Endothelial cell (in vitro differentiated cells): ENCODE measurements at regions not wholly inside any gene's neighbourhood (a gene's known extent, or its start where the extent isn't known, plus 50 kb on each side); places are given as distances from the start of the nearest gene placed in this dataset.

Experiments used
- DNase-seq: peaks from one replicate; pipeline ENCODE4 v3.0.0; 2021; ENCODE audit warnings: low spot score
- H3K27ac Mint-ChIP-seq: one replicate; pipeline ENCODE4 v1.8.0; 2021; ENCODE audit warnings: mixed read lengths, inconsistent platforms; ENCODE audit not compliant: unreplicated experiment
- H3K27me3 Mint-ChIP-seq: one replicate; pipeline ENCODE4 v1.8.0; 2021; ENCODE audit warnings: mild to moderate bottlenecking, moderate library complexity, mixed read lengths, inconsistent platforms; ENCODE audit not compliant: unreplicated experiment
- H3K36me3 Mint-ChIP-seq: one replicate; pipeline ENCODE4 v1.8.0; 2021; ENCODE audit warnings: mild to moderate bottlenecking, low read depth, mixed read lengths, inconsistent platforms; ENCODE audit not compliant: unreplicated experiment
- H3K4me1 Mint-ChIP-seq: one replicate; pipeline ENCODE4 v1.8.0; 2021; ENCODE audit warnings: mild to moderate bottlenecking, mixed read lengths, inconsistent platforms; ENCODE audit not compliant: unreplicated experiment
- H3K4me3 Mint-ChIP-seq: one replicate; pipeline ENCODE4 v1.8.0; 2021; ENCODE audit warnings: mild to moderate bottlenecking, mixed read lengths, inconsistent platforms; ENCODE audit not compliant: unreplicated experiment
- H3K9me3 Mint-ChIP-seq: one replicate; pipeline ENCODE4 v1.8.0; 2021; ENCODE audit warnings: mixed read lengths, inconsistent platforms; ENCODE audit not compliant: unreplicated experiment
- CTCF ChIP-seq: fragments of 200-600 bp; sonication (generic); IDR thresholded peaks from one replicate; pipeline ENCODE4 v1.5.0; 2021; ENCODE audit warnings: antibody characterized with exemption; ENCODE audit not compliant: unreplicated experiment

GRCh38 chr13:47294691-47295090 lies 397.8 kb upstream of the HTR2A start:
- no peak for DNase-seq
- no peaks in the 10 kb centered on the region for H3K27me3 Mint-ChIP-seq
- H3K4me3 Mint-ChIP-seq: no peak overlapping the region
- H3K9me3 Mint-ChIP-seq: no peaks in the 10 kb centered on the region
- no peaks in the 10 kb centered on the region for H3K4me1 Mint-ChIP-seq
- no peak overlapping the region for H3K27ac Mint-ChIP-seq
- TF ChIP-seq CTCF: no peak
- no peaks in the 10 kb centered on the region for H3K36me3 Mint-ChIP-seq

- H3K27ac Mint-ChIP-seq: no peak overlapping the region
- H3K27me3 Mint-ChIP-seq: no peaks in the 10 kb centered on the region
- H3K36me3 Mint-ChIP-seq: no peaks in the 10 kb centered on the region
- DNase-seq: no peak
- TF ChIP-seq CTCF: no peak
- no peaks in the 10 kb centered on the region for H3K4me1 Mint-ChIP-seq
- no peaks in the 10 kb centered on the region for H3K9me3 Mint-ChIP-seq
- no peak overlapping the region for H3K4me3 Mint-ChIP-seq
Observed at GRCh38 chr13:47291107-47291656, 394.3 kb upstream of the HTR2A start.

GRCh38 chr13:47289567-47289966 lies 392.7 kb upstream of the HTR2A start:
- Mint-ChIP-seq H3K36me3 (no peaks in the 10 kb centered on the region), H3K4me3 (no peak overlapping the region), H3K4me1 (no peaks in the 10 kb centered on the region), H3K27ac (no peak overlapping the region), H3K9me3 (no peaks in the 10 kb centered on the region), H3K27me3 (no peaks in the 10 kb centered on the region)
- no peak for DNase-seq
- no peak for TF ChIP-seq CTCF

- no peaks in the 10 kb centered on the region for H3K36me3 Mint-ChIP-seq
- no peak overlapping the region for H3K27ac Mint-ChIP-seq
- no peak for DNase-seq
- no peaks in the 10 kb centered on the region for H3K27me3 Mint-ChIP-seq
- no peak for TF ChIP-seq CTCF
- H3K4me3 Mint-ChIP-seq: no peak overlapping the region
- H3K9me3 Mint-ChIP-seq: no peaks in the 10 kb centered on the region
- H3K4me1 Mint-ChIP-seq: no peaks in the 10 kb centered on the region
Observed at GRCh38 chr13:47288546-47288945, 391.7 kb upstream of the HTR2A start.

- DNase-seq: no peak
- Mint-ChIP-seq H3K27me3 (no peaks in the 10 kb centered on the region), H3K27ac (no peak overlapping the region), H3K4me1 (no peaks in the 10 kb centered on the region), H3K4me3 (no peak overlapping the region), H3K36me3 (no peaks in the 10 kb centered on the region), H3K9me3 (no peaks in the 10 kb centered on the region)
- TF ChIP-seq CTCF: no peak
Observed at GRCh38 chr13:47287291-47287751, 390.5 kb upstream of the HTR2A start.
